HepG2 (cell line): ENCODE measurements at regions not wholly inside any gene's neighbourhood (a gene's known extent, or its start where the extent isn't known, plus 50 kb on each side); places are given as distances from the start of the nearest gene placed in this dataset.

ENCODE experiments used
- CAMTA2 ChIP-seq: sonication (generic); formaldehyde crosslinking; IDR thresholded peaks from 2 replicates; pipeline ENCODE4 v1.4.0; 2020; ENCODE audit warnings: mild to moderate bottlenecking, missing genetic modification reagents, borderline replicate concordance
- DR1 ChIP-seq: sonication (generic); formaldehyde crosslinking; IDR thresholded peaks from 2 replicates; pipeline ENCODE4 v1.8.0; 2021; ENCODE audit warnings: mild to moderate bottlenecking, missing genetic modification reagents, inconsistent platforms
- EZH2 ChIP-seq: conservative IDR thresholded peaks from 2 replicates; pipeline ENCODE4 v1.6.1; 2012; ENCODE audit warnings: mild to moderate bottlenecking, low read depth, low read length, moderate library complexity
- GFI1 ChIP-seq: sonication (generic); formaldehyde crosslinking; IDR thresholded peaks from 2 replicates; pipeline ENCODE4 v1.5.0; 2020; ENCODE audit warnings: missing genetic modification reagents, mild to moderate bottlenecking, borderline replicate concordance
- IRF2 ChIP-seq: IDR thresholded peaks from 2 replicates; pipeline ENCODE4 v1.6.1; 2018; ENCODE audit warnings: missing genetic modification reagents, missing compliant biosample characterization
- MAFF ChIP-seq: IDR thresholded peaks from 2 replicates; pipeline ENCODE4 v1.6.1; 2011; ENCODE audit warnings: low read depth, low read length, improper control_type of control experiment
- SSRP1 ChIP-seq: IDR thresholded peaks from 2 replicates; pipeline ENCODE4 v1.6.1; 2016; ENCODE audit warnings: control low read depth
- TOE1 ChIP-seq: sonication (generic); formaldehyde crosslinking; IDR thresholded peaks from 2 replicates; pipeline ENCODE4 v1.4.0; 2020; ENCODE audit warnings: mild to moderate bottlenecking, missing genetic modification reagents
- ZC3H4 ChIP-seq: sonication (generic); formaldehyde crosslinking; IDR thresholded peaks from 2 replicates; pipeline ENCODE4 v1.4.0; 2020; ENCODE audit warnings: missing genetic modification reagents, borderline replicate concordance
- ZNF773 ChIP-seq: sonication (generic); formaldehyde crosslinking; IDR thresholded peaks from 2 replicates; pipeline ENCODE4 v1.4.0; 2020; ENCODE audit warnings: missing genetic modification reagents, borderline replicate concordance
- ZNF790 ChIP-seq: sonication (generic); formaldehyde crosslinking; IDR thresholded peaks from 2 replicates; pipeline ENCODE4 v1.8.0; 2022; ENCODE audit warnings: missing genetic modification reagents, mild to moderate bottlenecking, borderline replicate concordance
- TF ChIP-seq, protein P1 (sequence below): sonication (generic); formaldehyde crosslinking; IDR thresholded peaks from 2 replicates; pipeline ENCODE4 v1.8.1; 2023; ENCODE audit warnings: mild to moderate bottlenecking, moderate library complexity, missing genetic modification reagents
- TF ChIP-seq, protein P2 (sequence below): sonication (generic); formaldehyde crosslinking; IDR thresholded peaks from 2 replicates; pipeline ENCODE4 v1.4.0; 2020; ENCODE audit warnings: low read depth, mild to moderate bottlenecking, missing genetic modification reagents

DNA sequence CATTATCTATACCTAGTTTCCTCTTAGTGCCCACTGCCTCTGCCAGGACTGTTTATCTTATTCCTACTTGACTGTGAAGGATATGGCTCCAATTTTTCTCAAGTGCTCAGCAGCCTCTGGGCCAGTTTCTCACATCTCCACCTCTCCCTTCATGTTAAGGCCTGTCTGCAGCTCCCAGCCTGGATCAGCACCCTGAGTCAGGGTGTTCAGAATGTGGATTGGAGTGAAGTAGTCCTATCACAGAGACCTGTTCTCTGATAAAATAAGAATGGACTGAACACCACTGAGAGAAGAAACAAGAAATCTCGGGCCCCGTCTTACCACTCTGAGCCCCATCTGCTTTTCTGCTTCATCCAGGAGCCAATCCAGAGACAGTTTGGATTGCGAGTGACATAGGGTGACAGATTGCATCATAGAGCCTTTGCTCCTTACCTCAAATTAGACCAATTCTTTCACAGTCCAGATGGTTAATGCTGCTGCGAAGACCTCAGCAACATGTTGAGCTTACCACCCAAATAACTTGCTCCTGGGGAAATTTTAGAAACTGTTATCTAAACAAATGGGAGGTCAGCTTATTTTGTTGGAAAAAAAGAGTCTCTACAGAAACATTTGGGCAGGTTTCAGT lies 473.1 kb downstream of the PDZRN4 start:
- no peak for TF ChIP-seq EZH2
- TF ChIP-seq MAFF, result no peak
- TF ChIP-seq DR1 (CRISPR knock-in tag), result no peak
- TF ChIP-seq ZNF773 (CRISPR knock-in tag), result no peak
- TF ChIP-seq GFI1 (CRISPR knock-in tag), result no peak
- TF ChIP-seq IRF2 (CRISPR knock-in tag), result no peak
- TF ChIP-seq, protein P1, sequence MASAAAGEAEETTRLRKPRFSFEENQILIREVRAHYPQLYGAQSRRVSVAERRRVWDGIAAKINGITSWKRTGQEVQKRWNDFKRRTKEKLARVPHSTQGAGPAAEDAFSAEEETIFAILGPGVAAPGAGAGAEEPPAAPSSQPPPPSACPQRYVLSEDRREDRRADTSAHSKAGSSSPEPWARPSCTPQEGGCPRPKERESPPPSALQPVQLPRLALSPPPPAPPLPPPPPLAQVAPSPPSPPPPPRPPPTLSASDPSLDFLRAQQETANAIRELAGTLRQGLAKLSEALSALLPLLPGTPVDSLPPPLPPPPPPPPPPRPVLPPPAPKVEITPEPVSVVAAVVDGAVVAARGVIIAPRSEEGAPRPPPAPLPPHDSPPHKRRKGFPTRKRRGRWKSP (CRISPR knock-in tag), result no peak
- no peak for TF ChIP-seq CAMTA2
- no peak for TF ChIP-seq SSRP1 (CRISPR knock-in tag)
- no peak for TF ChIP-seq TOE1 (CRISPR knock-in tag)
- TF ChIP-seq ZNF790 (CRISPR knock-in tag), result no peak
- TF ChIP-seq ZC3H4 (CRISPR knock-in tag), result no peak
- TF ChIP-seq, protein P2, sequence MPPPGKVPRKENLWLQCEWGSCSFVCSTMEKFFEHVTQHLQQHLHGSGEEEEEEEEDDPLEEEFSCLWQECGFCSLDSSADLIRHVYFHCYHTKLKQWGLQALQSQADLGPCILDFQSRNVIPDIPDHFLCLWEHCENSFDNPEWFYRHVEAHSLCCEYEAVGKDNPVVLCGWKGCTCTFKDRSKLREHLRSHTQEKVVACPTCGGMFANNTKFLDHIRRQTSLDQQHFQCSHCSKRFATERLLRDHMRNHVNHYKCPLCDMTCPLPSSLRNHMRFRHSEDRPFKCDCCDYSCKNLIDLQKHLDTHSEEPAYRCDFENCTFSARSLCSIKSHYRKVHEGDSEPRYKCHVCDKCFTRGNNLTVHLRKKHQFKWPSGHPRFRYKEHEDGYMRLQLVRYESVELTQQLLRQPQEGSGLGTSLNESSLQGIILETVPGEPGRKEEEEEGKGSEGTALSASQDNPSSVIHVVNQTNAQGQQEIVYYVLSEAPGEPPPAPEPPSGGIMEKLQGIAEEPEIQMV (CRISPR knock-in tag), result no peak
